Dedifferentiated amniotic fluid mesenchymal stem cell (primary cell): ENCODE measurements at regions not wholly inside any gene's neighbourhood (a gene's known extent, or its start where the extent isn't known, plus 50 kb on each side); places are given as distances from the start of the nearest gene placed in this dataset.

Source experiments
- DNase-seq: peaks from one replicate; pipeline ENCODE4 v3.0.0-alpha.2; 2016; ENCODE audit errors: extremely low spot score

- no peak for DNase-seq
These were observed 91.6 kb upstream of the GNPDA2 start for GRCh38 chr4:44817930-44818329.

GRCh38 chr4:44806071-44806470, 79.7 kb upstream of the GNPDA2 start:
- DNase-seq: no peak

- DNase-seq: no peak
These were observed 77.9 kb upstream of the GNPDA2 start for GRCh38 chr4:44804301-44804700.

- no peak for DNase-seq
These were observed 75.0 kb upstream of the GNPDA2 start for GRCh38 chr4:44801384-44801783.

- no peak for DNase-seq
These were observed 65.5 kb upstream of the GNPDA2 start for GRCh38 chr4:44791831-44792230.

- no peak for DNase-seq
These were observed 50.8 kb upstream of the GNPDA2 start for GRCh38 chr4:44777115-44777514.
